PFSK-1 (cell line): ENCODE measurements at regions not wholly inside any gene's neighbourhood (a gene's known extent, or its start where the extent isn't known, plus 50 kb on each side); places are given as distances from the start of the nearest gene placed in this dataset.

Experiments used
- FOXP2 ChIP-seq: optimal IDR thresholded peaks from 2 replicates; pipeline ENCODE3; 2011; ENCODE audit warnings: borderline replicate concordance, control low read depth, inconsistent platforms; ENCODE audit not compliant: insufficient read depth; ENCODE audit errors: extremely low read length, extremely low read depth
- POLR2AphosphoS5 ChIP-seq: IDR thresholded peaks from 2 replicates; pipeline ENCODE4 v1.6.1; 2012; ENCODE audit warnings: low read depth, mild to moderate bottlenecking, control low read depth, low read length, moderate library complexity
- SIN3A ChIP-seq: IDR thresholded peaks from 2 replicates; pipeline ENCODE4 v1.6.1; 2012; ENCODE audit warnings: mild to moderate bottlenecking, low read length, moderate library complexity, borderline replicate concordance; ENCODE audit not compliant: insufficient read depth
- TAF1 ChIP-seq: IDR thresholded peaks from 2 replicates; pipeline ENCODE4 v1.6.1; 2012; ENCODE audit warnings: low read length, control low read depth, borderline replicate concordance; ENCODE audit not compliant: insufficient read depth
- TF ChIP-seq, protein P1 (sequence below), 2 experiments: IDR thresholded peaks; 2 replicates each; pipeline versions ENCODE4 v1.6.1 to v1.8.0; 2011 to 2012; ENCODE audit warnings: low read depth in 2 of 2, low read length in 2 of 2, control low read depth in 1 of 2, inconsistent platforms in 1 of 2, mild to moderate bottlenecking in 1 of 2, moderate library complexity in 1 of 2; ENCODE audit not compliant: insufficient read depth in 1 of 2

DNA sequence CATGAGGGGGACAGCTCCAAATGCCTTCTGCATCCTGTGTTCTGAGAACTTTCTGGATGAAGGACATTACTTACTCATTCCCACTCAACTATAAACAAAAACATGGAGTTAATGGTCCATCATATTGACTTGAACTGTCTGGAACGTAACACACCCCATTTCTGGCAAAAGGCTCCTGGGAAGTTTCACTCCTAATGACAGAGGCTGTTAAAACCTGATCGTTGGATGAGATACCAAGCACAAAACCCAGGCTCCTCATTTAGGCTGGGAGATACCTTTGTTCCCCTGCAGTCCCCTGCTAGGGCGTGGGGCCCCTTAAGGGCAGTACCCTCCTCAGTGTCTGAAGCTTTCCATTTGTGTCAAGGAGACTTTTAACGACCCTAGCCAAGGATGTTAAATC, 78.9 kb downstream of the RHOU start:
- no peak for TF ChIP-seq POLR2AphosphoS5
- no peak for TF ChIP-seq FOXP2
- TF ChIP-seq, protein P1, sequence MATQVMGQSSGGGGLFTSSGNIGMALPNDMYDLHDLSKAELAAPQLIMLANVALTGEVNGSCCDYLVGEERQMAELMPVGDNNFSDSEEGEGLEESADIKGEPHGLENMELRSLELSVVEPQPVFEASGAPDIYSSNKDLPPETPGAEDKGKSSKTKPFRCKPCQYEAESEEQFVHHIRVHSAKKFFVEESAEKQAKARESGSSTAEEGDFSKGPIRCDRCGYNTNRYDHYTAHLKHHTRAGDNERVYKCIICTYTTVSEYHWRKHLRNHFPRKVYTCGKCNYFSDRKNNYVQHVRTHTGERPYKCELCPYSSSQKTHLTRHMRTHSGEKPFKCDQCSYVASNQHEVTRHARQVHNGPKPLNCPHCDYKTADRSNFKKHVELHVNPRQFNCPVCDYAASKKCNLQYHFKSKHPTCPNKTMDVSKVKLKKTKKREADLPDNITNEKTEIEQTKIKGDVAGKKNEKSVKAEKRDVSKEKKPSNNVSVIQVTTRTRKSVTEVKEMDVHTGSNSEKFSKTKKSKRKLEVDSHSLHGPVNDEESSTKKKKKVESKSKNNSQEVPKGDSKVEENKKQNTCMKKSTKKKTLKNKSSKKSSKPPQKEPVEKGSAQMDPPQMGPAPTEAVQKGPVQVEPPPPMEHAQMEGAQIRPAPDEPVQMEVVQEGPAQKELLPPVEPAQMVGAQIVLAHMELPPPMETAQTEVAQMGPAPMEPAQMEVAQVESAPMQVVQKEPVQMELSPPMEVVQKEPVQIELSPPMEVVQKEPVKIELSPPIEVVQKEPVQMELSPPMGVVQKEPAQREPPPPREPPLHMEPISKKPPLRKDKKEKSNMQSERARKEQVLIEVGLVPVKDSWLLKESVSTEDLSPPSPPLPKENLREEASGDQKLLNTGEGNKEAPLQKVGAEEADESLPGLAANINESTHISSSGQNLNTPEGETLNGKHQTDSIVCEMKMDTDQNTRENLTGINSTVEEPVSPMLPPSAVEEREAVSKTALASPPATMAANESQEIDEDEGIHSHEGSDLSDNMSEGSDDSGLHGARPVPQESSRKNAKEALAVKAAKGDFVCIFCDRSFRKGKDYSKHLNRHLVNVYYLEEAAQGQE (IDR thresholded peaks at IDR 0.05; ENCODE audit: insufficient read depth in 1 of 2, low read depth in 2 of 2, low read length in 2 of 2), result no peak
- TF ChIP-seq SIN3A, result no peak
- TF ChIP-seq TAF1, result no peak

DNA sequence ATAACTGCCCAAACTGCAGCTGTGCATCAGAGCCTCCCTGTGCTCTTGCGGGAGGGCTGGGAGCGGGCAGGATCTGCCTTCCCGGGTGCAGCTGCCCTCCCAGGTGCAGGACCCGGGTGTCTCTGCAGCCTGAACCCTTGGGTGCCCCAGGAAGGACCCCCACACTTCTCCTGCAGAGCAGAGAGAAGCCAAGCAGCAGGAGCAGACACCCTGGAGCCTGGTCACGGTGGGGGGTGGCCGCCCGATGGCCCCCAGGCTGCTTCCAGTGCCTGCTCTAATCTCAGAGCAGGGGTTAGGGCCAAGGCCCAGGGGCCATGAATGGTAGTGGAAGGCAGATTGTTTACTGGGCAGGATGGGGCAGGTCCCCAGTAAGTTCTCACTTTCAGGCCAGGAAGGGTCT, 83.0 kb downstream of the RHOU start:
- TF ChIP-seq POLR2AphosphoS5 (no peak), SIN3A (no peak), TAF1 (no peak), FOXP2 (no peak)
- TF ChIP-seq, protein P1 (IDR thresholded peaks at IDR 0.05; ENCODE audit: insufficient read depth in 1 of 2, low read depth in 2 of 2, low read length in 2 of 2), result no peak

DNA sequence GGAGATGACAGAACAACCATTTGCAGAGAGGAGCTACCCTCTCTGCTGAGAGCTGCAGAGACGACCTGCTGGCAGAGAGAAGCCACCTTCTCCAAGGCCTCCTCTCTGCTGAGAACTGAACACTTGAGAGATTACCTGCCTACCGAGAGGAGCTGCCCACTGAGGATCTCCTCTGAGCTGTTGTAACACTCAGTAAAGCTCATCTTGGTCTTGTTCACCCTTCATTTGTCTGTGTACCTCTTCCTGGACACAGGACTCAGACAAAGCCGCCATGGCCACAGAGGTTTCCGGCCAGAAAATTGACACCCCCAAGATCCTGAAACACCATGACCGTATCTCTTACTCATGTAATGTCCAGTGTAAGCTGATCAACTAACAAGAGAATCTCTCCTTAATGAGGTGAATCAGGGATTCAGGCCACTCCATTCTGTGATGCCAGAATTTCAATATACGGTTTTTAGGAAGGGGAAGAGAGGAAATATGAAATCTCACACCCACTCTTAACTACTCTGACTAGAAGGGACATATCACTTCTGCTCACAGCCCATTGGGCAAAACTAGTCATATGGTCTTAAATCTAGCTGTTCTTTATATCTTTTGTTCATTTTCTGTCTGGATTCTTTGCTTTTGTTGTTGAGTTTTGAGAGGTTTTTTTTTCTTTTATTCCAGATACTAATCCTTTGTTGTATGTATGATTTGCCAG, 83.8 kb downstream of the RHOU start:
- TF ChIP-seq TAF1, result no peak
- TF ChIP-seq, protein P1 (IDR thresholded peaks at IDR 0.05; ENCODE audit: insufficient read depth in 1 of 2, low read depth in 2 of 2, low read length in 2 of 2), result no peak
- no peak for TF ChIP-seq FOXP2
- no peak for TF ChIP-seq SIN3A

DNA sequence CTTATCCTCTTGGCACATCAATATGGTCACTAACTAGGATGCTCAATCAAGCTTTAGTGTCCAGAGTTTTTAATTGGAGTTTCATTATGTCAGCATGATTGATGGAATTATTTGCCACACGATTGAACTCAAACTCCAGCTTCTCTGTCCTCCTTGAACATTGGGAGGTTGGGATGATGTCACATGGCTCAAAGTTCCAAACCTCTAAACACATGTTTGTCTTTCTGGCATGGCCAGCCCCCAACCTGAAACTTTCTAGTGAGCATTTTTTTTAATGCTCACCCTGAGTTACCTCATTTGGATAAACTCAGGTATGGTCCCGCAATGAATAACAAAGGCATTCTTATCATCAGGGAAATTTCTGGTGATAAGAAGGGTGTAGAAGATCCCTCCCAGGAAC, 86.0 kb downstream of the RHOU start:
- TF ChIP-seq SIN3A (no peak), POLR2AphosphoS5 (no peak), TAF1 (no peak), FOXP2 (no peak)
- TF ChIP-seq, protein P1 (IDR thresholded peaks at IDR 0.05; ENCODE audit: insufficient read depth in 1 of 2, low read depth in 2 of 2, low read length in 2 of 2), result no peak

DNA sequence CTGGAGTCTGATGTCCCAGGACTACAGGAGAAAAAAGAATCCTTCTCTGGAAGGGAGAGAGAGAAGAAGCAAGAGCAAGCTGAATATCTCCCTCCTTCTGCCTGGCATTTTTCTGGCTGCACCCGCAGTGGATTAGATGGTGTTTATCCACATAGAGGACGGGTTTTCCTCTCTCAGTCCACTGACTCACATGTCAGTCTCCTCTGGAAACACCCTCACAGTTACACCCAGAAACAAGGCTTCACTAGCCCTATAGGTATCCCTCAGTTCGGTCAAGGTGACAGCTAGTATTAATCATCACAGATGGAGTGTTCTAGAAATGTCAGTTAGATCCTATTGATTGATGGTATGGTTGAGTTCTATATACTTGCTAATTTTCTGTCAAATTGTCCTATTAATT, 87.9 kb downstream of the RHOU start:
- TF ChIP-seq FOXP2 (no peak), POLR2AphosphoS5 (no peak), SIN3A (no peak), TAF1 (no peak)
- TF ChIP-seq, protein P1 (IDR thresholded peaks at IDR 0.05; ENCODE audit: insufficient read depth in 1 of 2, low read depth in 2 of 2, low read length in 2 of 2), result no peak
